ENCODE measurements at regions not wholly inside any gene's neighbourhood (a gene's known extent, or its start where the extent isn't known, plus 50 kb on each side); places are given as distances from the start of the nearest gene placed in this dataset.

DNA sequence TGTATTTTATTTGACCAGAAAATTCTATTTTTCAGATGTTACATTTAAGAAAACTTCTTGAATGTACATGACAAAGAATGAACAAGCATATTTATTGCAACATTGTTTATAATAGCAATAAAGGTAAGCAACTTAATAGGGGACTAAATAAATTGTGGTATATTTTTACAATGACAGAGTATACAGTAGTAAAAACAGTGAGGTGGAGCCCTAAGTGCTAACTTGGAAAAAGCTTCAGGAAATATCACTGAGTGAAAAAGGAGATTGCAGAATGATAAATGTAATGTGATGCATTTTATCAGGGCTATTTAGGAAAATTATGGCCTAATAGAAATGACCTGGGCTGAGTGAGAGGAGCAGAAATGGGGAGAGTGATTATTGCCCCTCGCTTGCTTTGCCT, 56.5 kb upstream of the SEMA6A start:
- TF ChIP-seq, protein P1, sequence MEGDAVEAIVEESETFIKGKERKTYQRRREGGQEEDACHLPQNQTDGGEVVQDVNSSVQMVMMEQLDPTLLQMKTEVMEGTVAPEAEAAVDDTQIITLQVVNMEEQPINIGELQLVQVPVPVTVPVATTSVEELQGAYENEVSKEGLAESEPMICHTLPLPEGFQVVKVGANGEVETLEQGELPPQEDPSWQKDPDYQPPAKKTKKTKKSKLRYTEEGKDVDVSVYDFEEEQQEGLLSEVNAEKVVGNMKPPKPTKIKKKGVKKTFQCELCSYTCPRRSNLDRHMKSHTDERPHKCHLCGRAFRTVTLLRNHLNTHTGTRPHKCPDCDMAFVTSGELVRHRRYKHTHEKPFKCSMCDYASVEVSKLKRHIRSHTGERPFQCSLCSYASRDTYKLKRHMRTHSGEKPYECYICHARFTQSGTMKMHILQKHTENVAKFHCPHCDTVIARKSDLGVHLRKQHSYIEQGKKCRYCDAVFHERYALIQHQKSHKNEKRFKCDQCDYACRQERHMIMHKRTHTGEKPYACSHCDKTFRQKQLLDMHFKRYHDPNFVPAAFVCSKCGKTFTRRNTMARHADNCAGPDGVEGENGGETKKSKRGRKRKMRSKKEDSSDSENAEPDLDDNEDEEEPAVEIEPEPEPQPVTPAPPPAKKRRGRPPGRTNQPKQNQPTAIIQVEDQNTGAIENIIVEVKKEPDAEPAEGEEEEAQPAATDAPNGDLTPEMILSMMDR (IDR thresholded peaks at IDR 0.05; ENCODE audit: low read length) = no peak
- TF ChIP-seq EZH2phosphoT487 (IDR thresholded peaks at IDR 0.05; ENCODE audit: low read length) = no peak
- Histone ChIP-seq H2AFZ (ENCODE audit: low read length) (no peak overlapping the region), H3K9me3 (replicated peaks; ENCODE audit: insufficient read depth, low read length) (no peaks in the 10 kb centered on the region)

DNA sequence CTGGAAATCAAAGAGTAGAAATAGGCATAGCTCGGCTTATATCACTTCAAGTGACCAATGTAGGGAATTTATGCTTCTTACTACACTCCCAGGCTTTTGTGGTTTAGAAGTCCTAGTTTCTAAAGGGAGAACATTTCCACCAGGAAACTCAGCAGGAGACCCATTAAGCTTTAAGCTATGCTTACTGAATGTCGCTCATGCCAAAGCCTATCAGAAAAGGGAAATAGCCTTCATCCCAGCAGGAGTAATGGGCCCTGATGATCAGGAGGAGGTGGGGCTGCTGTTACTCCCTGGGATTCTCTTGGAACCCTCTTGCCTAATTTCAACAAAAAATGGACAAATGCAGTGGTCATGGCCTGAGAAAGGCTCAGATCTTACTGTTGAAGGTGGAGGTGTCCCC, 54.5 kb upstream of the SEMA6A start:
- Histone ChIP-seq H3K4me2 (ENCODE audit: low read depth, low read length) (no peak overlapping the region), H3K9me3 (replicated peaks; ENCODE audit: insufficient read depth, low read length) (no peaks in the 10 kb centered on the region), H3K9me2 (replicated peaks; ENCODE audit: insufficient read depth, low read length) (no peaks in the 10 kb centered on the region), H2AFZ (ENCODE audit: low read length) (no peak overlapping the region), H3F3A (ENCODE audit: insufficient read depth, low read length) (no peaks in the 10 kb centered on the region), H3K4me3 (ENCODE audit: low read length) (no peak overlapping the region), H3K36me3 (replicated peaks; ENCODE audit: insufficient read depth, low read length) (no peaks in the 10 kb centered on the region), H3K27ac (ENCODE audit: low read length) (no peak overlapping the region), H3K79me2 (ENCODE audit: low read length) (no peaks in the 10 kb centered on the region), H3K9ac (ENCODE audit: low read length) (no peak overlapping the region), H3K4me1 (ENCODE audit: low read length) (no peaks in the 10 kb centered on the region), H3K27me3 (replicated peaks; ENCODE audit: insufficient read depth, low read length) (no peaks in the 10 kb centered on the region), H4K20me1 (ENCODE audit: insufficient read depth, low read length) (no peaks in the 10 kb centered on the region)
- TF ChIP-seq EZH2 (optimal IDR thresholded peaks at IDR 0.05; ENCODE audit: low read depth, low read length) (no peak), EZH2phosphoT487 (IDR thresholded peaks at IDR 0.05; ENCODE audit: low read length) (no peak)
- TF ChIP-seq, protein P1 (IDR thresholded peaks at IDR 0.05; ENCODE audit: low read length) = no peak
- no peak for DNase-seq

More for the DNA sequence above, 56.5 kb upstream of the SEMA6A start:
- no peak overlapping the region for H3K27ac ChIP-seq (ENCODE audit: low read length)
- no peak overlapping the region for H3K4me3 ChIP-seq (ENCODE audit: low read length)
- no peak for DNase-seq
- no peak overlapping the region for H3K9ac ChIP-seq (ENCODE audit: low read length)
- no peaks in the 10 kb centered on the region for H3K36me3 ChIP-seq (replicated peaks; ENCODE audit: insufficient read depth, low read length)
- H4K20me1 ChIP-seq (ENCODE audit: insufficient read depth, low read length) = no peaks in the 10 kb centered on the region
- H3K4me1 ChIP-seq (ENCODE audit: low read length) = no peaks in the 10 kb centered on the region
- H3K4me2 ChIP-seq (ENCODE audit: low read depth, low read length) = no peak overlapping the region
- H3K9me2 ChIP-seq (replicated peaks; ENCODE audit: insufficient read depth, low read length) = no peaks in the 10 kb centered on the region
- no peaks in the 10 kb centered on the region for H3K27me3 ChIP-seq (replicated peaks; ENCODE audit: insufficient read depth, low read length)
- no peaks in the 10 kb centered on the region for H3K79me2 ChIP-seq (ENCODE audit: low read length)
- no peaks in the 10 kb centered on the region for H3F3A ChIP-seq (ENCODE audit: insufficient read depth, low read length)

DNA sequence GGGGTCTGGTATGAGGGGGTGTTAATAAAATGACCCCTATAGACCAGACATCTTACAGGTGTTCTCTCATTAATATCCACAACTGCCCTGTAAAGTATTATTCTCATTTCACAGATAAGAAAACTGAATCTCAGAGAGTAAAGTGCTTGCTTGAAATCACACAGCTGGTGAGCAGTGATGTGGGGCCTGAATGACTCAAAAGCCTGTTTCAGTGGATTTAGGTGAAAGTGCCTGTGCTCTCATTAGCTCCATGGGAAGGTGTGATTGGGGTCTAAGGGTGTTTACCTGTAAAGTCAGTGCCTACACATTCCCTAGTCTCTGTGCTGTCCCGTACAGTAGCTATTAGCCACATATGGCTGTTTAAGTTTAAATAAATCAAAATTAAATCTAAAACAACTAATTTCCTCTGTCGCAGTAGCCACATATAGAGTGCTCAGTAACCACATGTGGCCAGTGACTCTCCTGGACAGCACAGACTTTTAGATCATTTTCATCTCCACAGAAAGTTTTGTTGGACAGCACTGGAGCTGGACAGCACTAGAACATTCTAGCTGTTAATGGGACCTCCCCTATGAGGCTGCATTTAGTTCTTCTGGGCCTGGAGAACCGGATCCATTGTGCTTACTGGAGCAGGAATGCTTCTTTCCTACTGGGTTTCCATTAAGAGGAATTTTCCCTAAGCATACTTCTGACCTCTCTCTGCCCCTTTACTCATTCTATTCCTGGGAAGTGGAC, 52.5 kb upstream of the SEMA6A start:
- Histone ChIP-seq H2AFZ (ENCODE audit: low read length) (no peak overlapping the region), H3K79me2 (ENCODE audit: low read length) (no peaks in the 10 kb centered on the region), H3K4me1 (ENCODE audit: low read length) (no peaks in the 10 kb centered on the region), H3F3A (ENCODE audit: insufficient read depth, low read length) (no peaks in the 10 kb centered on the region), H3K36me3 (replicated peaks; ENCODE audit: insufficient read depth, low read length) (no peaks in the 10 kb centered on the region), H3K9me3 (replicated peaks; ENCODE audit: insufficient read depth, low read length) (no peaks in the 10 kb centered on the region), H3K9me2 (replicated peaks; ENCODE audit: insufficient read depth, low read length) (no peaks in the 10 kb centered on the region), H4K20me1 (ENCODE audit: insufficient read depth, low read length) (no peaks in the 10 kb centered on the region), H3K27me3 (replicated peaks; ENCODE audit: insufficient read depth, low read length) (no peaks in the 10 kb centered on the region), H3K4me2 (ENCODE audit: low read depth, low read length) (no peak overlapping the region), H3K4me3 (ENCODE audit: low read length) (no peak overlapping the region), H3K27ac (ENCODE audit: low read length) (no peak overlapping the region), H3K9ac (ENCODE audit: low read length) (no peak overlapping the region)
- TF ChIP-seq EZH2 (optimal IDR thresholded peaks at IDR 0.05; ENCODE audit: low read depth, low read length) (no peak), EZH2phosphoT487 (IDR thresholded peaks at IDR 0.05; ENCODE audit: low read length) (no peak)
- TF ChIP-seq, protein P1 (IDR thresholded peaks at IDR 0.05; ENCODE audit: low read length) = no peak
- DNase-seq = no peak
